Bronchial epithelial cell (primary cell): ENCODE measurements at regions not wholly inside any gene's neighbourhood (a gene's known extent, or its start where the extent isn't known, plus 50 kb on each side); places are given as distances from the start of the nearest gene placed in this dataset.
"Not testable (repeated sequence)": the region's sequence is repeated elsewhere in the genome, so short reads cannot be mapped to it uniquely, and the experiment has no call there.

Experiments used
- DNase-seq: peaks from one replicate; pipeline ENCODE4 v3.0.0-alpha.2; 2010; ENCODE audit warnings: low read depth
- FAIRE-seq: peaks from 2 replicates; lab custom pipeline; 2011; peaks lifted over from hg19 to GRCh38; lab: Jason Lieb, UNC
- H3K27me3 ChIP-seq: 2 replicates; pipeline ENCODE4 v1.5.1; 2011; ENCODE audit warnings: low read length; ENCODE audit not compliant: control insufficient read depth, insufficient read depth
- H3K36me3 ChIP-seq: 2 replicates; pipeline ENCODE4 v1.5.1; 2011; ENCODE audit warnings: low read length; ENCODE audit not compliant: control insufficient read depth, insufficient read depth
- H3K4me3 ChIP-seq: 2 replicates; pipeline ENCODE4 v1.5.1; 2011; ENCODE audit warnings: mild to moderate bottlenecking, low read depth, low read length, control low read depth
- CTCF ChIP-seq: IDR thresholded peaks from 2 replicates; pipeline ENCODE4 v1.5.1; 2011; ENCODE audit warnings: mild to moderate bottlenecking, moderate library complexity, low read length, control low read depth, inconsistent platforms; ENCODE audit not compliant: insufficient read depth, severe bottlenecking

- no peak for FAIRE-seq
- TF ChIP-seq CTCF: no peak
Measured at GRCh38 chr3:6066397-6066796, 794.5 kb upstream of the GRM7 start.

GRCh38 chr3:6066868-6067578 lies 793.9 kb upstream of the GRM7 start:
- DNase-seq, FAIRE-seq, H3K27me3 ChIP-seq, H3K4me3 ChIP-seq, H3K36me3 ChIP-seq: not testable (repeated sequence)

More at GRCh38 chr3:6066397-6066796, 794.5 kb upstream of the GRM7 start:
- no peaks in the 10 kb centered on the region for H3K27me3 ChIP-seq
- H3K4me3 ChIP-seq: no peak overlapping the region
- DNase-seq: no peak
- no peaks in the 10 kb centered on the region for H3K36me3 ChIP-seq

GRCh38 chr3:6074952-6075351 lies 786.0 kb upstream of the GRM7 start:
- DNase-seq (no peak), FAIRE-seq (no peak)
- H3K27me3 ChIP-seq: no peaks in the 10 kb centered on the region
- TF ChIP-seq CTCF: no peak
- H3K36me3 ChIP-seq: no peaks in the 10 kb centered on the region
- no peak overlapping the region for H3K4me3 ChIP-seq

- FAIRE-seq: no peak
- TF ChIP-seq CTCF: no peak
- no peak overlapping the region for H3K4me3 ChIP-seq
- no peak for DNase-seq
- H3K27me3 ChIP-seq: no peaks in the 10 kb centered on the region
- no peaks in the 10 kb centered on the region for H3K36me3 ChIP-seq
Measured at GRCh38 chr3:6078436-6078835, 782.5 kb upstream of the GRM7 start.

- no peaks in the 10 kb centered on the region for H3K36me3 ChIP-seq
- H3K4me3 ChIP-seq: no peak overlapping the region
- no peak for FAIRE-seq
Measured at GRCh38 chr3:6079011-6079410, 781.9 kb upstream of the GRM7 start.

More at GRCh38 chr3:6079011-6079410, 781.9 kb upstream of the GRM7 start:
- no peak for DNase-seq
- TF ChIP-seq CTCF: no peak
- H3K27me3 ChIP-seq: no peaks in the 10 kb centered on the region
